HG03159 (cell line): ENCODE measurements at regions not wholly inside any gene's neighbourhood (a gene's known extent, or its start where the extent isn't known, plus 50 kb on each side); places are given as distances from the start of the nearest gene placed in this dataset.
"Not testable (repeated sequence)": the region's sequence is repeated elsewhere in the genome, so short reads cannot be mapped to it uniquely, and the experiment has no call there.

Experiments used
- ATAC-seq: cut with Tn5 transposase; IDR thresholded peaks from one replicate; pipeline ENCODE4 v1.9.1; 2021; ENCODE audit warnings: mild to moderate bottlenecking, moderate library complexity; ENCODE audit not compliant: unreplicated experiment

GRCh38 chr4:13981499-13981898, 354.0 kb upstream of the BOD1L1 start:
- ATAC-seq: no peak

GRCh38 chr4:13982010-13982409, 354.5 kb upstream of the BOD1L1 start:
- no peak for ATAC-seq

GRCh38 chr4:13983189-13983790, 355.8 kb upstream of the BOD1L1 start:
- no peak for ATAC-seq

GRCh38 chr4:13984991-13985800, 357.7 kb upstream of the BOD1L1 start:
- no peak for ATAC-seq

GRCh38 chr4:13985837-13986236, 358.3 kb upstream of the BOD1L1 start:
- no peak for ATAC-seq

GRCh38 chr4:13986548-13986947, 359.0 kb upstream of the BOD1L1 start:
- no peak for ATAC-seq

- no peak for ATAC-seq
These were observed 361.1 kb upstream of the BOD1L1 start for GRCh38 chr4:13988353-13989305.

GRCh38 chr4:13989501-13989900, 362.0 kb upstream of the BOD1L1 start:
- no peak for ATAC-seq

GRCh38 chr4:13990596-13991589, 363.4 kb upstream of the BOD1L1 start:
- no peak for ATAC-seq

- no peak for ATAC-seq
These were observed 364.5 kb upstream of the BOD1L1 start for GRCh38 chr4:13992041-13992440.

GRCh38 chr4:13992975-13993520, 365.5 kb upstream of the BOD1L1 start:
- ATAC-seq: no peak

GRCh38 chr4:13994016-13994415, 366.5 kb upstream of the BOD1L1 start:
- ATAC-seq: no peak

GRCh38 chr4:13998850-13999445, 371.4 kb upstream of the BOD1L1 start:
- ATAC-seq: no peak

- no peak for ATAC-seq
These were observed 372.7 kb upstream of the BOD1L1 start for GRCh38 chr4:14000091-14000814.

GRCh38 chr4:14002331-14002730, 374.8 kb upstream of the BOD1L1 start:
- not testable (repeated sequence) for ATAC-seq

GRCh38 chr4:14008494-14008893, 381.0 kb upstream of the BOD1L1 start:
- no peak for ATAC-seq

- ATAC-seq: no peak
These were observed 390.8 kb upstream of the BOD1L1 start for GRCh38 chr4:14018191-14018853.

GRCh38 chr4:14022456-14022855, 394.9 kb upstream of the BOD1L1 start:
- no peak for ATAC-seq
